Hepatocyte (in vitro differentiated cells): ENCODE measurements at regions not wholly inside any gene's neighbourhood (a gene's known extent, or its start where the extent isn't known, plus 50 kb on each side); places are given as distances from the start of the nearest gene placed in this dataset.

Experiments
- DNase-seq: peaks from one replicate; pipeline ENCODE4 v3.0.0-alpha.2; 2016; ENCODE audit warnings: low spot score
- H2AFZ ChIP-seq: fragments of 200-600 bp; sonication (generic); 2 replicates; pipeline ENCODE4 v1.6.0; 2016; ENCODE audit warnings: antibody characterized with exemption, mild to moderate bottlenecking
- H3K27ac ChIP-seq: fragments of 200-600 bp; sonication (generic); 2 replicates; pipeline ENCODE4 v1.5.1; 2016; ENCODE audit warnings: mild to moderate bottlenecking
- H3K27me3 ChIP-seq: fragments of 200-600 bp; sonication (generic); 2 replicates; pipeline ENCODE4 v1.6.1; 2016
- H3K36me3 ChIP-seq: fragments of 200-600 bp; sonication (generic); replicated peaks from 2 replicates; pipeline ENCODE4 v1.5.1; 2016; ENCODE audit warnings: low read depth; ENCODE audit not compliant: insufficient read depth
- H3K4me1 ChIP-seq: fragments of 200-600 bp; sonication (generic); 2 replicates; pipeline ENCODE4 v1.5.1; 2016; ENCODE audit warnings: mild to moderate bottlenecking, moderate library complexity; ENCODE audit not compliant: insufficient read depth
- H3K4me2 ChIP-seq: fragments of 200-600 bp; sonication (generic); 2 replicates; pipeline ENCODE4 v1.6.0; 2016
- H3K4me3 ChIP-seq: fragments of 200-600 bp; sonication (generic); 2 replicates; pipeline ENCODE4 v1.5.1; 2016; ENCODE audit warnings: mild to moderate bottlenecking
- H3K79me2 ChIP-seq: fragments of 200-600 bp; sonication (generic); 2 replicates; pipeline ENCODE4 v1.6.0; 2017; ENCODE audit warnings: mild to moderate bottlenecking
- H3K9me2 ChIP-seq: fragments of 200-600 bp; sonication (generic); replicated peaks from 2 replicates; pipeline ENCODE4 v1.6.0; 2017; ENCODE audit warnings: mild to moderate bottlenecking; ENCODE audit not compliant: insufficient read depth
- H3K9me3 ChIP-seq: fragments of 200-600 bp; sonication (generic); 2 replicates; pipeline ENCODE4 v1.5.1; 2016; ENCODE audit warnings: low read depth, mild to moderate bottlenecking
- H4K20me1 ChIP-seq: fragments of 200-600 bp; sonication (generic); 2 replicates; pipeline ENCODE4 v1.6.0; 2016; ENCODE audit warnings: mild to moderate bottlenecking; ENCODE audit not compliant: insufficient read depth, poor library complexity, severe bottlenecking
- CTCF ChIP-seq: fragments of 200-600 bp; sonication (generic); IDR thresholded peaks from 2 replicates; pipeline ENCODE4 v1.5.1; 2016; ENCODE audit warnings: antibody characterized with exemption, mild to moderate bottlenecking; ENCODE audit not compliant: poor library complexity
- EZH2 ChIP-seq: fragments of 200-600 bp; sonication (generic); IDR thresholded peaks from 2 replicates; pipeline ENCODE4 v1.6.1; 2016; ENCODE audit warnings: antibody characterized with exemption, mild to moderate bottlenecking, borderline replicate concordance
- EZH2phosphoT487 ChIP-seq: fragments of 200-600 bp; sonication (generic); IDR thresholded peaks from one replicate; pipeline ENCODE4 v1.6.1; 2018; ENCODE audit warnings: antibody characterized with exemption, mild to moderate bottlenecking, low read depth, moderate library complexity; ENCODE audit not compliant: unreplicated experiment, severe bottlenecking
- WGBS: methylation state at CpG from one replicate; pipeline ENCODE4 v1.1.6; 2016; ENCODE audit warnings: low lambda C conversion rate; ENCODE audit errors: missing lambda C conversion rate; 5-methylcytosine and 5-hydroxymethylcytosine counted together

- H3K9me3 ChIP-seq: no peaks in the 10 kb centered on the region
- no peaks in the 10 kb centered on the region for H3K9me2 ChIP-seq
- H3K79me2 ChIP-seq: no peaks in the 10 kb centered on the region
- no peaks in the 10 kb centered on the region for H4K20me1 ChIP-seq
- no peak overlapping the region for H2AFZ ChIP-seq
- WGBS: 93% methylated on average over 6 of the region's 6 CpGs
- H3K4me1 ChIP-seq: no peaks in the 10 kb centered on the region
- H3K36me3 ChIP-seq: no peaks in the 10 kb centered on the region
- DNase-seq: no peak
- no peak overlapping the region for H3K27ac ChIP-seq
- H3K4me3 ChIP-seq: no peak overlapping the region
- TF ChIP-seq EZH2phosphoT487 (no peak), EZH2 (no peak), CTCF (no peak)
- no peak overlapping the region for H3K4me2 ChIP-seq
- H3K27me3 ChIP-seq: no peaks in the 10 kb centered on the region
These were observed 111.4 kb upstream of the FKBP1C start for GRCh38 chr6:63099772-63100459.

- H3K9me2 ChIP-seq: no peaks in the 10 kb centered on the region
- no peak for TF ChIP-seq CTCF
- TF ChIP-seq EZH2: no peak
- no peak for TF ChIP-seq EZH2phosphoT487
- H3K79me2 ChIP-seq: no peaks in the 10 kb centered on the region
- 77% methylated on average over 2 of the region's 2 CpGs for WGBS
- no peak for DNase-seq
- H3K36me3 ChIP-seq: no peaks in the 10 kb centered on the region
- H3K9me3 ChIP-seq: no peaks in the 10 kb centered on the region
- H2AFZ ChIP-seq: no peak overlapping the region
- no peaks in the 10 kb centered on the region for H3K4me1 ChIP-seq
- H3K4me2 ChIP-seq: no peak overlapping the region
- H4K20me1 ChIP-seq: no peaks in the 10 kb centered on the region
- no peak overlapping the region for H3K4me3 ChIP-seq
- H3K27ac ChIP-seq: no peak overlapping the region
- no peaks in the 10 kb centered on the region for H3K27me3 ChIP-seq
These were observed 96.6 kb upstream of the FKBP1C start for GRCh38 chr6:63114610-63115211.

GRCh38 chr6:63121166-63121565 is 90.1 kb upstream of the FKBP1C start:
- WGBS: 38% methylated on average over 2 of the region's 2 CpGs
- no peaks in the 10 kb centered on the region for H3K36me3 ChIP-seq
- H4K20me1 ChIP-seq: no peaks in the 10 kb centered on the region
- H3K4me2 ChIP-seq: no peak overlapping the region
- H3K27ac ChIP-seq: no peak overlapping the region
- H3K4me1 ChIP-seq: no peaks in the 10 kb centered on the region
- no peak overlapping the region for H2AFZ ChIP-seq
- no peaks in the 10 kb centered on the region for H3K9me3 ChIP-seq
- no peaks in the 10 kb centered on the region for H3K9me2 ChIP-seq
- DNase-seq: no peak
- H3K79me2 ChIP-seq: no peaks in the 10 kb centered on the region
- no peak for TF ChIP-seq CTCF
- TF ChIP-seq EZH2: no peak
- TF ChIP-seq EZH2phosphoT487: no peak
- H3K27me3 ChIP-seq: no peaks in the 10 kb centered on the region
- no peak overlapping the region for H3K4me3 ChIP-seq
